Omental fat pad (tissue), 3 donors: ENCODE measurements at regions not wholly inside any gene's neighbourhood (a gene's known extent, or its start where the extent isn't known, plus 50 kb on each side); places are given as distances from the start of the nearest gene placed in this dataset.

ENCODE experiments used
- ATAC-seq: fragments of 150-250 bp; one replicate; pipeline ENCODE4 v1.9.1; 2016; ENCODE audit warnings: mild to moderate bottlenecking, moderate library complexity; ENCODE audit not compliant: low FRiP score
- DNase-seq: peaks from one replicate; pipeline ENCODE4 v3.0.0-alpha.2; 2019; ENCODE audit warnings: low spot score
- TF ChIP-seq, protein P1 (sequence below), 3 donors: fragments of 450-650 bp; IDR thresholded peaks; one replicate each; pipeline ENCODE4 v1.5.1; 2016 to 2017; ENCODE audit warnings: antibody characterized with exemption in 3 of 3, mild to moderate bottlenecking in 3 of 3, moderate library complexity in 2 of 3

DNA sequence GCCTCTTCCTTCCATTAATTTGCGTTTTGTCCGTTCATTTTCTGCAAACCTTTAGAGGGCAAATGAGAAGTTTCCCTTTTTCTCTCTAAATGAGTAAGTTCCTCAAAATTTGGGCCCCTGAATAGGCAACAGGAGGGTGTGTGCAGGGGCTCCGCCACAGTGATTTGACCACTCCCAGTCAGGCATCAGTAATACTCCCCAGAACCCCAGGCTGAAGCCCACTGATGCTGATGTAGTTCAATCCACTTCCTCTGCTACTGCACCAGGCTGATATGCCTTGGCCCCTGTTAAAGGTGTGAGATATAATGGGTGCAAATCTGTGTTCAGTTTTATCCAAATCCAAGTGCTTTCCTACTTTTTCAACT, 1150.0 kb downstream of the RPIA start:
- TF ChIP-seq, protein P1, sequence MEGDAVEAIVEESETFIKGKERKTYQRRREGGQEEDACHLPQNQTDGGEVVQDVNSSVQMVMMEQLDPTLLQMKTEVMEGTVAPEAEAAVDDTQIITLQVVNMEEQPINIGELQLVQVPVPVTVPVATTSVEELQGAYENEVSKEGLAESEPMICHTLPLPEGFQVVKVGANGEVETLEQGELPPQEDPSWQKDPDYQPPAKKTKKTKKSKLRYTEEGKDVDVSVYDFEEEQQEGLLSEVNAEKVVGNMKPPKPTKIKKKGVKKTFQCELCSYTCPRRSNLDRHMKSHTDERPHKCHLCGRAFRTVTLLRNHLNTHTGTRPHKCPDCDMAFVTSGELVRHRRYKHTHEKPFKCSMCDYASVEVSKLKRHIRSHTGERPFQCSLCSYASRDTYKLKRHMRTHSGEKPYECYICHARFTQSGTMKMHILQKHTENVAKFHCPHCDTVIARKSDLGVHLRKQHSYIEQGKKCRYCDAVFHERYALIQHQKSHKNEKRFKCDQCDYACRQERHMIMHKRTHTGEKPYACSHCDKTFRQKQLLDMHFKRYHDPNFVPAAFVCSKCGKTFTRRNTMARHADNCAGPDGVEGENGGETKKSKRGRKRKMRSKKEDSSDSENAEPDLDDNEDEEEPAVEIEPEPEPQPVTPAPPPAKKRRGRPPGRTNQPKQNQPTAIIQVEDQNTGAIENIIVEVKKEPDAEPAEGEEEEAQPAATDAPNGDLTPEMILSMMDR (IDR thresholded peaks at IDR 0.05) = no peak
- no peak for DNase-seq
- no peak for ATAC-seq

DNA sequence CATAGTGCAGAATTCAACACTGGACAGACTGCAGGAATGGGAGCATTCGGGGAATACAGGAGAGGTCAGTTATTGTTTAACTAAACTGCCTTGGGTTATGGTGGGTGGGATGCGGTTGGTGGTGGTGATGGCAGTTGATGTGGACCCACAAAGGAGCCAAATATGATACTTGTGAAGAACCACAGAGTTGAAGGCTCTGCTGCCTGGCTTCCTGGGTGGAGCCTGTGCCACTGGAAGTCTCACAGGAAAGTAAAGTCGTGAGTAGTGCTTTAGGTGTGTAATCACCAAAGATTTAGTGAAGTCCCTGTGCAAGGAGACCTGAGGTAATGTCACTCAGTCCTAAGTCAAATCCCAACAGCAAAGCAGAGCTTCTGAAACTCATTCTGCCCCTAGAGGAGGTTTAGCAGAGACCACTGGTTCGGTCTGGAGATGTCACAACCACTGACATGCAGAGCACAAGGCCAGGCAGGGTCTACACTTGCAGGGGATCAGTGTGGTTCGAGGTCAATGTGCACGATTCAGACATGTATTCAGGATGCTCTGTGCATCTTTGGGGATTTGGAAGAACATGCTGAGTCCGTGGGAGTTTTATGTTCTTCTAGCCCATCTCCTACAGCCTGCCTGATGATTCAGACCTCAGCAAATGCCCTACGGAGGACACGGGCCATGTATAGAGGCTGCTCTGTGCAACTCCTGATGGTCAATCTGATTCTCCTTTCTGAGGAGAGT, 1150.9 kb downstream of the RPIA start:
- TF ChIP-seq, protein P1 (IDR thresholded peaks at IDR 0.05) = no peak
- no peak for ATAC-seq
- no peak for DNase-seq

DNA sequence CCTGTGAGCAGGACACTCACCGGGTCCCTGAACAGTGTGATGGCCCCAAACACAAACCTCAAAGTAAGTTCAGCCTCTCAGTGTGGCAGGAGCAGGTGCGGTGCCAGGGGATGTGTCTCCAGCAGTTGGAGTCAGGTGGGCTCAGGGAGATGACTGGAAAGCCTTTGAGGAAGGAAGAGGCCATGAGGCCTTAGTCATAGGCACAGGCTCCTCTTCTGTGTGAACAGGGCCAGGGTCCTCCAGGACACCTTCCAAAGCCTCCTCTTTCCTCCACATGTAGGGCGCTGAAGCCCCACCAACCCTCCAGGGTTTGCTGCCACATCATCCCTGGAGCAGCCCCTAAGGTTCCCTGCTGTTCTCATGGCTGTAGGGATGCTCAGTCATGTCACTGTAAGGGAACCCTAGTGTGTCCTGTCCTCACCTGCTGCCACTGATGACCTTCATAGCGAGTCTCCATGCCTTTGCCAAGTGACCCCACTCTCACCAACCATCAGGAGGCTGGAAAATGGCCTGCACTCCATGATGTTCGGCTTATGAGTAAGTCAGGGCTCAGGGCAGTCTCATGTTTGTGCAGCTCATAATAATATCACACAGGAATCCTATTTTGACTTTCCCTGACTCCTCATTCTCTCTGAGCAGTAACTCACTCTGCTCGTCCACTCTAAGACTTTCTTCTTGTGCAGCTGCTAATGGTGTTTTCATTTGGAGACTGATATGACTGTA, 1152.9 kb downstream of the RPIA start:
- DNase-seq (no peak), ATAC-seq (no peak)
- TF ChIP-seq, protein P1 (IDR thresholded peaks at IDR 0.05) = no peak

DNA sequence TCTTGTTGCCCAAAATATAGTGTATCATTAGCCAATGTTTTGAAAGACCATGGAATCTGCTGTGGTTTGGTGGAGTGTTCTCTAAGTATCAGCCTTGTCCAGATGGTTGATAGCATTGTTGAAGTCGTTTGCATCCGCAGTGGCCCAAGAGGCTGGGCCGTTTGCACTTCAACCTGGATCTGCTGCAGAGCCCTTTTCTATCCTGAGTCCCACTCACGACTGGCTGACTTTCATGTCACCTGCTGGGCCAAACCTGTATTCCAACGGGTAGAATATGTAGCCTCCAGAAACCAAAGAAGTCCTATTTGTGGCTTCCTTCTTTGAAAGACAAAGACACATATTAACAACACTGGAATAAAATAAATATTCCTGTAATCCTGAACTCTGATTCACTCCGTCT, 1154.1 kb downstream of the RPIA start:
- ATAC-seq (no peak), DNase-seq (no peak)
- TF ChIP-seq, protein P1 (IDR thresholded peaks at IDR 0.05) = no peak

DNA sequence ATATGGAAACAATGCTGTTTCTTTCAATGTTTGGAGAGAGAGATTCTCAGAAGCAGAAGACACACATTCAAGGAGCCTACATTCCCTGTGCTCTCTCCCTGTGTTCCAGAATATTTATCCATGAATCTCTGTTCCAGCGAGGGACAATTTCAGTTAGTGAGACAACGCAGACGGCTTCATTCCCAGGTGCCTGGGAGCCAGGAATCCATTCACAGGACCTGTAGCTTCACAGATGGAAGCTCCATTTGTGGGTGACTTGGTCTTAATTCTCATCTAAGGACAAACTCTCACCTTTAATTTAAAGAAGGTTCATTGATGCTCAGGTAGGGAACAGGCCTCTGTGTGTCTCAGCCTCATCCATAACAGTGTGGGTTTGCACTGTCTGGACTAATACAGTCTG, 1156.6 kb downstream of the RPIA start:
- ATAC-seq = no peak
- no peak for DNase-seq
- TF ChIP-seq, protein P1 (IDR thresholded peaks at IDR 0.05) = no peak

DNA sequence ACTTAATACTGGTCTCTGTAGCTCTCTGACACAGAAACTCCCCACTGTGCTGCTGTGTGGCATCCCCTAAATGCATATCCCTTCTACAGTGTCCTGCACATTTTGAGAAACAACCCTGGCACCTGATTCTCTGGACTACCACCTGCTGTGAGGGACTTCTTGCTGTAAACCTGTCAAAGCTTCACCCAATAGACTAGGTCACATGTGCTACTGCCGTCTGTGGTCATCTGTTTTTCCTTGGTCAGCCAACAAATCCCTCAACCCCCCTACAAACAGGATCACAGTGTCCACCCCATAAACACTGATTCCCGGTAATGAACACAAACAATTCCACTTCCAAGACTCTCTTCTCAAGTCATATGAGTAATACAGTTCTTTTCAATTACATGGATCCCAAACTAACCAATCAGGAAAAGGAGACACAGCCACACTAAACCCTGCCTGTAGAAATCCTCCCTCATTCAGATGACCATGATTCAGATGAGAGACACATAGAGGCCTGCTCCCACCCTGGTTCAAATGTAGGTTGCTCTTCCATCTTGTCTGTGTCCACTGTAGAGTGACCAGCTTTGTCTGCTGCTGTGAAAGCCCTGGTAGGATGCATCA, 1157.4 kb downstream of the RPIA start:
- TF ChIP-seq, protein P1 (IDR thresholded peaks at IDR 0.05) = no peak
- ATAC-seq = no peak
- DNase-seq = no peak
